ENCODE measurements at regions not wholly inside any gene's neighbourhood (a gene's known extent, or its start where the extent isn't known, plus 50 kb on each side); places are given as distances from the start of the nearest gene placed in this dataset.

DNA sequence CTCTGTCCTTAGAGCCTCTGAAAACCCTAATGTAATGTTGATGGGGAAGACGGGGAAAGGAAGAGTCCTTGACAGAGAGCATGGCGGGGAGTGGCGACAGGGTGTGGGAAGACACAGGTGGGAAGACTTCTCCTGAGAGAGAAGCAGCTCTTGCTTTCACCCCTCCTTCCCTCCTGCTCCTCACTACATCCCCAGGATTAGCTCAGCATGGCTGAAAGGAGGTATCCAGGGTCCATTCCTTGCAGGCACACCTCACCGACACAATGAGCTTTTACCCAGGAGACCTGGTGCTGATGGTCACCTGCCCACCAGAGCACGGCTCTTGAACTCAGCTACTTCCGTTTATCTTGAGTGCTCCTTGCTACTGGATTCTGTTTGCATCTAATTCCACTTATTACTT lies 469.3 kb downstream of the CDH26 start:
- Histone ChIP-seq H3K27me3 (peaks cover 0 to 7% (median 0%) of the 10 kb centered on the region in 7 donors), H3K4me3 (no peak overlapping the region), H3K27ac (no peak overlapping the region), H3K36me3 (no peaks in the 10 kb centered on the region), H3K9me3 (no peaks in the 10 kb centered on the region), H3K4me1 (no peaks in the 10 kb centered on the region)
- ATAC-seq (no peak), DNase-seq (no peak)
- intact Hi-C loops (cut with DNase I): no loop called here
- TF ChIP-seq, protein P1, sequence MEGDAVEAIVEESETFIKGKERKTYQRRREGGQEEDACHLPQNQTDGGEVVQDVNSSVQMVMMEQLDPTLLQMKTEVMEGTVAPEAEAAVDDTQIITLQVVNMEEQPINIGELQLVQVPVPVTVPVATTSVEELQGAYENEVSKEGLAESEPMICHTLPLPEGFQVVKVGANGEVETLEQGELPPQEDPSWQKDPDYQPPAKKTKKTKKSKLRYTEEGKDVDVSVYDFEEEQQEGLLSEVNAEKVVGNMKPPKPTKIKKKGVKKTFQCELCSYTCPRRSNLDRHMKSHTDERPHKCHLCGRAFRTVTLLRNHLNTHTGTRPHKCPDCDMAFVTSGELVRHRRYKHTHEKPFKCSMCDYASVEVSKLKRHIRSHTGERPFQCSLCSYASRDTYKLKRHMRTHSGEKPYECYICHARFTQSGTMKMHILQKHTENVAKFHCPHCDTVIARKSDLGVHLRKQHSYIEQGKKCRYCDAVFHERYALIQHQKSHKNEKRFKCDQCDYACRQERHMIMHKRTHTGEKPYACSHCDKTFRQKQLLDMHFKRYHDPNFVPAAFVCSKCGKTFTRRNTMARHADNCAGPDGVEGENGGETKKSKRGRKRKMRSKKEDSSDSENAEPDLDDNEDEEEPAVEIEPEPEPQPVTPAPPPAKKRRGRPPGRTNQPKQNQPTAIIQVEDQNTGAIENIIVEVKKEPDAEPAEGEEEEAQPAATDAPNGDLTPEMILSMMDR (IDR thresholded peaks at IDR 0.05): no peak
- WGBS, 2 donors: 88 to 89% methylated on average over 6 of the region's 6 CpGs

DNA sequence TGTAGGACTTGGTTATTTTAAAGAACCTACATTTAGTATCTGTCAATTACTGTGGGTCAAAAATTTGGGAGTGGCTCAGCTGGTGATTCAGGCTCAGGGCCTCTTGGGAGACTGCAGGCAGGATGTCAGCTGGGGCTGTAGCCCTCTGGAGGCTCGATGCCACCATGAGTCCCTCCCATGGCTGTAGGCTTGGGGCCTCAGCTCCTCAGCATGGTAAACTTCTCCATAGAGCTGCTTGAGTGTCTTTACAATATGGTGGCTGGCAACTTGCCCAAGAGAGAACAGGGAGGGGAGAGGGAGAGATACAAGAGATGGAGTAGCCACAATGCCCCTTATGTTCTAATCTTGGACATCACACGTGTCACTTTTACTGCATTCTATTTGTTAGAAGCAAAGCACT lies 470.4 kb downstream of the CDH26 start:
- no peak overlapping the region for H3K4me3 ChIP-seq
- no peak for DNase-seq
- ATAC-seq: no peak
- H3K36me3 ChIP-seq: no peaks in the 10 kb centered on the region
- peaks cover 0 to 7% (median 0%) of the 10 kb centered on the region in 7 donors for H3K27me3 ChIP-seq
- TF ChIP-seq, protein P1 (IDR thresholded peaks at IDR 0.05): no peak
- 67 to 69% methylated on average over 2 of the region's 2 CpGs for WGBS, 2 donors
- no peak overlapping the region for H3K27ac ChIP-seq
- no peaks in the 10 kb centered on the region for H3K9me3 ChIP-seq
- intact Hi-C loops (cut with DNase I): no loop called here
- no peaks in the 10 kb centered on the region for H3K4me1 ChIP-seq

DNA sequence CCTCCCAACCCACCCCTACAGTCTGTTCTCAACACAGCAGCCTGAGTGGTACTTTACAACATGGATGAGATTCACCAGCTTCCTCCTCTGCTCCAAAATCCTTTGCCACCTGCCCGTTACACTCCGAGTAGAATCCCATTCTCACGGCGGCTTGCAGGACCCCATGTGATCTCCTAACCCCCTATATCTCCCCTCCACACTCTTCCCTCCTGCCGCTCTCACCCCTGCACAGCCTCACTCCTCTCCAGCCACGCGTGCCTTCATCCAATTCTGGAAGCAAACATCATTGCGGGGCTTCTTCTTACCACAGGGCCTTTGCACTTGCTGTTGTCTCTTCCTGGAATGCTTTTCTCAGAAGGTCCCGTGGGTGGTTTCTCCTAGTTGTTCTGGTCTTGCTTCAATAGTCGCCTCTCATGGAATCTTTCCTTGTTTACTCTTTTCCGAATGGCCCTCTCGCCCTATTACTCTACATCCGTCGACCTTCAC lies 472.3 kb downstream of the CDH26 start:
- Histone ChIP-seq H3K36me3 (no peaks in the 10 kb centered on the region), H3K9me3 (no peaks in the 10 kb centered on the region), H3K4me3 (no peak overlapping the region), H3K27ac (no peak overlapping the region), H3K27me3 (peaks cover 0 to 7% (median 0%) of the 10 kb centered on the region in 7 donors), H3K4me1 (no peaks in the 10 kb centered on the region)
- intact Hi-C loops (cut with DNase I): no loop called here
- WGBS, 2 donors: 91 to 93% methylated on average over 14 of the region's 14 CpGs
- ATAC-seq (no peak), DNase-seq (no peak)
- TF ChIP-seq, protein P1 (IDR thresholded peaks at IDR 0.05): no peak

DNA sequence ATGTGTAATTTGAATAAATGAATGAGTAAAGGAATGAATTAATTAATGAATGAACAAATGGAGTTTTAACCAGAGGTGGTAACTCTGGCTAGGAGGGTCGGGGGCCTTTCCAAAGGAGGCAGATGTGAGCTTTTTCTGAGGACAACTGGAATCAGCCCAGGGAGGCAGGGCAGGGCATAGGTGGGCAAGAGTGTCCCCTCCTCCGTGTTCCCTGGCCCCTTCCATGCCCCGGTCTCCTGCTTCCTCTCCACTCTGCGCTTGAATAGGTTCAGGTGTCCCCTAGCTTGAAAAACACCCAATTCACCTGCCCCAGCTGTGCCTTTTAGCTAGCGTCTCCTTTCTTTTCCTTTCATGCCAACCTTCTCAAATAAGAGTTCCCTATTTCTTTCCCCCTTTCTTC lies 473.1 kb downstream of the CDH26 start:
- Histone ChIP-seq H3K27ac (no peak overlapping the region), H3K9me3 (no peaks in the 10 kb centered on the region), H3K4me3 (no peak overlapping the region), H3K4me1 (no peaks in the 10 kb centered on the region), H3K36me3 (no peaks in the 10 kb centered on the region), H3K27me3 (peaks cover 0 to 7% (median 0%) of the 10 kb centered on the region in 7 donors)
- ATAC-seq: no peak
- intact Hi-C loops (cut with DNase I): no loop called here
- DNase-seq: no peak
- 80 to 81% methylated on average over 5 of the region's 5 CpGs for WGBS, 2 donors
- TF ChIP-seq, protein P1 (IDR thresholded peaks at IDR 0.05): no peak

Data from heart right ventricle (tissue), 16 donors.